ENCODE measurements at regions not wholly inside any gene's neighbourhood (a gene's known extent, or its start where the extent isn't known, plus 50 kb on each side); places are given as distances from the start of the nearest gene placed in this dataset.
A peak's percentile ranks its signal among the peaks of the same experiment; 100 is the strongest.

DNA sequence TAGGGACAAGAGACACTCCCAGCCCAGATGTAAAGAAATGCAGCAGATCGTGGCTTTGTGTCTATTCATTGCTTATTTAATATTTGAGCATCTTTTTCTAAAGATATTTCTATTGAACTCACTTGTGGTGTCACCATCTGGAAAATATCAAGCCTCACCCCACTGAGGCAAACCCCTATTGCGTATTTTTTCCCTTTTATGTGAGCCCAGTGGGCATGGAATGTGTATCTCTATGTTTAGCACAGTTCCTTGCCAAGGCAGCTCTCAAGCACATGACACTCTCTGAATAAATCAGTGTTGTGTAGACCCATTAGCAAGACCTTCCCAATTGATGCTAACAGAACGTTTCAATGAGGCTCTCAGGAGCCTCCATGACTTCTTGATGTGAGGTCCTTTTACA is 81.6 kb downstream of the TMEM174 start:
- no peak for DNase-seq (ENCODE audit: extremely low spot score)
- 21% methylated on average over 3 of the region's 3 CpGs for WGBS

DNA sequence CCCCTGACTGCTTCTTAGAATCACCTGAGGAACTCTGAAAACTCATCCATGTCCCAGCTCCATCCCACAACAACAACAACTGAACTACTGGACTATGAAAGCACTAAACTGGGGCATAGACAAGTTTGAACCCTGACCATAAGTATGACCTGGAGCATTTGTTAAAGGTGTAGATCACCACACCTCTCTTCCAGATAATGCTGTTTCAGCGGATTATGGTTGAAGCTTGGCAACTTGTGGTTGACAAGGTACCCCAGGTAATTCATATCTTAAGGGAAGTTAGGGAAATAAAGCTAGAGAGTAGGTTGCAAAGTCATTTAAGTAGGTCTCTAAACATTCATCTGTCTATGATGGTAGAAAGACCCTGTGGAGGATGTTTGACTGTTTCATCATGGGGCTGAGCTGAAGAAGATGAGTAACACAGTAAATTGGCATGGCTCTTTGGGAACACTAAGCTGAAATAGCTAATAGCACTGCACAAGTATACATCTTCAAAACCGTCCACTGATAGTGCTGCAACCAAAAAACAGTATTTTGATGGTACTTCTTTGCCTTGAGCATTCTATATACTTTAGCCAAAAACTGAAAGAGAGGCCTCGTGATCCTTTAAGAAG is 80.2 kb downstream of the TMEM174 start:
- no peak for DNase-seq (ENCODE audit: extremely low spot score)
- WGBS: 87% methylated on average over 3 of the region's 3 CpGs
- H3K27ac ChIP-seq (ENCODE audit: low read depth): no peak overlapping the region
- no peak overlapping the region for H3K4me3 ChIP-seq (ENCODE audit: low read depth, low read length)
- no peaks in the 10 kb centered on the region for H3K4me1 ChIP-seq (ENCODE audit: insufficient read depth)
- no peaks in the 10 kb centered on the region for H3K36me3 ChIP-seq (ENCODE audit: insufficient read depth)

More for the DNA sequence above, 81.6 kb downstream of the TMEM174 start:
- Histone ChIP-seq H3K27ac (ENCODE audit: low read depth) (no peak overlapping the region), H3K36me3 (ENCODE audit: insufficient read depth) (no peaks in the 10 kb centered on the region), H3K4me1 (ENCODE audit: insufficient read depth) (no peaks in the 10 kb centered on the region), H3K4me3 (ENCODE audit: low read depth, low read length) (no peak overlapping the region)

DNA sequence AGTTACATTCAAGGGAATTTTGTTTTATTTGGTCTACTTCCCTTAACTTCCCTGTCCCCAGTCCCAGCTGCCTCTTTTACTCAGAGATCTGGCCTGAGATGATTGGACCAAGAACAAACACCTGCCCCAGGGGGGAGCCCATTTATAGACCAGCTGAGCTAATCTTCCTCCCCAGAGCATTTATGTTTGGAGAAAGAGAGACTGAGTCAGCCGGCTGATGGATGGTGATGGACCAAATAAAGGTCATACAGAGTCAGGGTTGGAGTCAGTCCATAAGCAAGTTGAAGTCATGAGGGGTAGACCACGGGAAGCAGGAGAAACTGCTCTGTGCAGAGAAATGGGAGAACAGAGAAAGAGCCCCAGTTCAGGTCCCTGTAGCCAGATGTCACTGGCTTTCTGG is 77.7 kb downstream of the TMEM174 start:
- 73% methylated on average over 2 of the region's 2 CpGs for WGBS
- Histone ChIP-seq H3K27ac (ENCODE audit: low read depth) (no peak overlapping the region), H3K4me3 (ENCODE audit: low read depth, low read length) (no peak overlapping the region), H3K4me1 (ENCODE audit: insufficient read depth) (no peaks in the 10 kb centered on the region), H3K36me3 (ENCODE audit: insufficient read depth) (no peaks in the 10 kb centered on the region)
- no peak for DNase-seq (ENCODE audit: extremely low spot score)

DNA sequence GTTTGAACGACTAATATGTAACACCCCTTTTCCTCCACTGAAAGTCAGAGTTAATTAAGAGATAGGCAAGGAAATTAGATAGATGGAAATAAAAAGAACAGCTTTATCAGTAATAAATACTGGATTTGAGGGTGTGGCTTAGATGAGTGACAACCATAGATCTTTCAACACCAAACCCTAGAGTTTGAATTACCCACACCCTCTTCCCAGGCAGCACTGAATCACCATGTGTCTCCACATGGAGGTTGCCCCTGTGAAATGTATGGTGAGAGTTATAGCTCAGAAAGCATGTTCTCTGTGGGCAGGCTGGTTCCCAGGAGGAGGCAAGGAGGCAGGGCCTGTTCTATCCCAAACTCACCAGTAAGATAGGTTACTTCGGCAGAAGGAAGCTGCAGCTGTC is 69.7 kb downstream of the TMEM174 start:
- WGBS: 77% methylated on average over 2 of the region's 2 CpGs
- Histone ChIP-seq H3K27ac (ENCODE audit: low read depth) (no peak overlapping the region), H3K4me1 (ENCODE audit: insufficient read depth) (no peaks in the 10 kb centered on the region), H3K36me3 (ENCODE audit: insufficient read depth) (no peaks in the 10 kb centered on the region), H3K4me3 (ENCODE audit: low read depth, low read length) (no peak overlapping the region)
- no peak for DNase-seq (ENCODE audit: extremely low spot score)

- DNase-seq (ENCODE audit: extremely low spot score): no peak
- Histone ChIP-seq H3K36me3 (ENCODE audit: insufficient read depth) (no peaks in the 10 kb centered on the region), H3K4me1 (ENCODE audit: insufficient read depth) (no peaks in the 10 kb centered on the region), H3K27ac (ENCODE audit: low read depth) (no peak overlapping the region), H3K4me3 (ENCODE audit: low read depth, low read length) (no peak overlapping the region)
- WGBS: 91% methylated on average over 2 of the region's 2 CpGs
Observed at GRCh38 chr5:73238873-73239272, 65.9 kb downstream of the TMEM174 start.

GRCh38 chr5:73236541-73237128 is 63.6 kb downstream of the TMEM174 start:
- DNase-seq (ENCODE audit: extremely low spot score): no peak
- Histone ChIP-seq H3K27ac (ENCODE audit: low read depth) (no peak overlapping the region), H3K36me3 (ENCODE audit: insufficient read depth) (no peaks in the 10 kb centered on the region), H3K4me3 (ENCODE audit: low read depth, low read length) (no peak overlapping the region), H3K4me1 (ENCODE audit: insufficient read depth) (no peaks in the 10 kb centered on the region)
- whole genome bisulfite sequencing: 87% methylated on average over 5 of the region's 5 CpGs

DNA sequence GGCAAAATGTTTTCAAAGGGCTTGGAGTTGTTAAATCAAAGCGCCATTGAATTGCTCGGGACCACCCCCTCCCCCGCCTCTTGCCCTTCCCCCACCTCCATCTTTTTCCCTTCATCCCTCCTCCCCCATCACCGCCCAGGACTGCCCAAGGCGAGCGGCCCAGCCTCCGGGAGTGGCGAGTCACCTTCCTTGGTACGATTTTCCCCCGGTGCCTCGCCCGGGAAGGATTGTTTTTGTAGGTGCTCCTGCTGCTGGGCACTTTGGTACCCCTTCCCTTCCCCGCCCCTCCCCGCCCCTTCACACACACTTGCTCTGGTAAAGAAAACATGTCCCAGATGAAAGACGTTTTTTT is 61.2 kb downstream of the TMEM174 start:
- no peaks in the 10 kb centered on the region for H3K36me3 ChIP-seq (ENCODE audit: insufficient read depth)
- no peak overlapping the region for H3K27ac ChIP-seq (ENCODE audit: low read depth)
- peak overlapping the region; percentile 37 for H3K4me3 ChIP-seq (ENCODE audit: low read depth, low read length)
- no peak for DNase-seq (ENCODE audit: extremely low spot score)
- H3K4me1 ChIP-seq (ENCODE audit: insufficient read depth): no peaks in the 10 kb centered on the region
- WGBS: 9% methylated on average over 15 of the region's 15 CpGs

- DNase-seq (ENCODE audit: extremely low spot score): no peak
- H3K27ac ChIP-seq (ENCODE audit: low read depth): no peak overlapping the region
- no peaks in the 10 kb centered on the region for H3K4me1 ChIP-seq (ENCODE audit: insufficient read depth)
- 1% methylated on average over 64 of the region's 64 CpGs for WGBS
- peak overlapping the region; percentile 37 for H3K4me3 ChIP-seq (ENCODE audit: low read depth, low read length)
- no peaks in the 10 kb centered on the region for H3K36me3 ChIP-seq (ENCODE audit: insufficient read depth)
Observed at GRCh38 chr5:73233461-73234203, 60.6 kb downstream of the TMEM174 start.

GRCh38 chr5:73233053-73233460 is 60.1 kb downstream of the TMEM174 start:
- no peak for DNase-seq (ENCODE audit: extremely low spot score)
- Histone ChIP-seq H3K36me3 (ENCODE audit: insufficient read depth) (no peaks in the 10 kb centered on the region), H3K4me3 (ENCODE audit: low read depth, low read length) (peak overlapping the region; percentile 37), H3K4me1 (ENCODE audit: insufficient read depth) (no peaks in the 10 kb centered on the region), H3K27ac (ENCODE audit: low read depth) (no peak overlapping the region)
- WGBS: 15% methylated on average over 17 of the region's 17 CpGs

GRCh38 chr5:73232266-73233041 is 59.5 kb downstream of the TMEM174 start:
- no peaks in the 10 kb centered on the region for H3K36me3 ChIP-seq (ENCODE audit: insufficient read depth)
- WGBS: 21% methylated on average over 39 of the region's 39 CpGs
- no peak overlapping the region for H3K4me3 ChIP-seq (ENCODE audit: low read depth, low read length)
- DNase-seq (ENCODE audit: extremely low spot score): no peak
- H3K27ac ChIP-seq (ENCODE audit: low read depth): no peak overlapping the region
- no peaks in the 10 kb centered on the region for H3K4me1 ChIP-seq (ENCODE audit: insufficient read depth)

DNA sequence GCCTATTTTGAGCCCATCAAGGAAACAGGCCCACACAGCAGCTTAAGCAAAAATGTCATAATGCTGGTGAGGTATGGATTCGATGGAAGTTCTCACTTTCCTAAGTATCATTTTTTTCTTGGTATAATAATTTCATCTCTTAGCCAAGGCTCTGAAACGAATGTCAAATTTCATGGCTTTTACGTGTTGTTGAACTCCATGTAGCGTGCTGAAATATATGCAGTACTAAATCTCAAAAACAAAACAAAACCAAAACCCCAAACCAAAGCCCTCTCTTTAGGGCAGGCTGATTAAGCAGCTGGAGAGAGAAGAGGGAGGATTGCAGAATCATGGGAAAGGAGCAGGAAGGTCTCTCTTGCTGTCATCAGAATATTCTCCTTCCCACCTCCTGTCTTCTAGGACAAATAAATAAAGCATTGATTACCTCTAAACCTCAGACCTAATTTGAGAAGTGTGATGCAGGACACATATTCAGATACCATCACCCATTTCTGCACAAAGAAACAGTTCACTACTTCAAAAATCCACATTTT is 58.3 kb downstream of the TMEM174 start:
- Histone ChIP-seq H3K27ac (ENCODE audit: low read depth) (no peak overlapping the region), H3K4me1 (ENCODE audit: insufficient read depth) (no peaks in the 10 kb centered on the region), H3K4me3 (ENCODE audit: low read depth, low read length) (no peak overlapping the region), H3K36me3 (ENCODE audit: insufficient read depth) (no peaks in the 10 kb centered on the region)
- WGBS: 53% methylated on average over 4 of the region's 4 CpGs
- DNase-seq (ENCODE audit: extremely low spot score): no peak

- 16% methylated on average over 58 of the region's 58 CpGs for WGBS
- Histone ChIP-seq H3K36me3 (ENCODE audit: insufficient read depth) (no peaks in the 10 kb centered on the region), H3K4me3 (ENCODE audit: low read depth, low read length) (no peak overlapping the region), H3K4me1 (ENCODE audit: insufficient read depth) (no peaks in the 10 kb centered on the region), H3K27ac (ENCODE audit: low read depth) (no peak overlapping the region)
- DNase-seq (ENCODE audit: extremely low spot score): no peak
Observed at GRCh38 chr5:73230264-73231245, 57.6 kb downstream of the TMEM174 start.

- WGBS: 95% methylated on average over 1 of the region's 1 CpG
- Histone ChIP-seq H3K4me3 (ENCODE audit: low read depth, low read length) (no peak overlapping the region), H3K4me1 (ENCODE audit: insufficient read depth) (no peaks in the 10 kb centered on the region), H3K27ac (ENCODE audit: low read depth) (no peak overlapping the region), H3K36me3 (ENCODE audit: insufficient read depth) (no peaks in the 10 kb centered on the region)
- no peak for DNase-seq (ENCODE audit: extremely low spot score)
Observed at GRCh38 chr5:73229271-73229670, 56.3 kb downstream of the TMEM174 start.

Measured in urinary bladder (tissue), 3 donors.